ENCODE measurements at regions not wholly inside any gene's neighbourhood (a gene's known extent, or its start where the extent isn't known, plus 50 kb on each side); places are given as distances from the start of the nearest gene placed in this dataset.
"Not testable (repeated sequence)": the region's sequence is repeated elsewhere in the genome, so short reads cannot be mapped to it uniquely, and the experiment has no call there.

DNA sequence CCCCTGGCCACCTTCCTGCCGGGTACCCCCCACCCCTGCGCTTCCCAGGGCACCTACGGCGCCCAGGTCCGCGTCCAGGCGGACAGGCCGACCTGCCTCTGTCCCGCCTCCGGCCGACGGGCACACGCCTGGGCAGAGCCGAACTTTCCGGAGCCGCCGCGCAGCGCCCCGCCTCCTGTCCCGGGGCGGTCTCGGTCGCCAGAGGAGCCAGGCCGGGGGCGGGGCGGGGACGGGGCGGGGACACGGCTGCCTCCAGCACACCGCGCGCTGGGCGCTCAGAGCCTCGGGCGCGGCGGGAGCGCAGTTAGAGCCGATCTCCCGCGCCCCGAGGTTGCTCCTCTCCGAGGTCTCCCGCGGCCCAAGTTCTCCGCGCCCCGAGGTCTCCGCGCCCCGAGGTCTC lies 5499.1 kb upstream of the TPTE start:
- TF ChIP-seq, protein P1, sequence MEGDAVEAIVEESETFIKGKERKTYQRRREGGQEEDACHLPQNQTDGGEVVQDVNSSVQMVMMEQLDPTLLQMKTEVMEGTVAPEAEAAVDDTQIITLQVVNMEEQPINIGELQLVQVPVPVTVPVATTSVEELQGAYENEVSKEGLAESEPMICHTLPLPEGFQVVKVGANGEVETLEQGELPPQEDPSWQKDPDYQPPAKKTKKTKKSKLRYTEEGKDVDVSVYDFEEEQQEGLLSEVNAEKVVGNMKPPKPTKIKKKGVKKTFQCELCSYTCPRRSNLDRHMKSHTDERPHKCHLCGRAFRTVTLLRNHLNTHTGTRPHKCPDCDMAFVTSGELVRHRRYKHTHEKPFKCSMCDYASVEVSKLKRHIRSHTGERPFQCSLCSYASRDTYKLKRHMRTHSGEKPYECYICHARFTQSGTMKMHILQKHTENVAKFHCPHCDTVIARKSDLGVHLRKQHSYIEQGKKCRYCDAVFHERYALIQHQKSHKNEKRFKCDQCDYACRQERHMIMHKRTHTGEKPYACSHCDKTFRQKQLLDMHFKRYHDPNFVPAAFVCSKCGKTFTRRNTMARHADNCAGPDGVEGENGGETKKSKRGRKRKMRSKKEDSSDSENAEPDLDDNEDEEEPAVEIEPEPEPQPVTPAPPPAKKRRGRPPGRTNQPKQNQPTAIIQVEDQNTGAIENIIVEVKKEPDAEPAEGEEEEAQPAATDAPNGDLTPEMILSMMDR (IDR thresholded peaks at IDR 0.05): not testable (repeated sequence)
- TF ChIP-seq POLR2A (IDR thresholded peaks at IDR 0.05): not testable (repeated sequence)
